ENCODE measurements at regions not wholly inside any gene's neighbourhood (a gene's known extent, or its start where the extent isn't known, plus 50 kb on each side); places are given as distances from the start of the nearest gene placed in this dataset.

DNA sequence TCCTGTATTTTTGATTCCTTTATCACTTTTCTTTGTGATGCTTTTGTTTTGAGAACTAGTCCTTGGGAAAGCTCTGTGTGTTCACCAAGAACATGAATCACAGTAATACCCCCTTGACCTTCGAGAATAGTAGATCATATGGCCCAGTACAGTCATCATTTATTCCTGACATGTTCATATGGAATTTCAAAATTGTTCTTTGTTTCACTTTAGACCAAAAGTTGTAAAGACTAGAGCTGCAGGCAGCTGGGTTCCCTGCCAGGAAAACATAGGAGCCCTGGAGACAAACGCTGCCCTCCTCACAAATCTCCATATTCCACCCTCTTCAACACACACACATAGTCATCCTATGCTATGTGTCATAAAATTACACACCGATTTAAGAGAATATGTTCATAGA, 621.2 kb upstream of the EYS start:
- Histone ChIP-seq H3K4me3 (no peak overlapping the region), H3K36me3 (no peaks in the 10 kb centered on the region), H3K27me3 (no peaks in the 10 kb centered on the region), H3K27ac (no peak overlapping the region), H3K9me3 (peaks cover 0 to 2% of the 10 kb centered on the region in 2 donors), H3K4me1 (no peaks in the 10 kb centered on the region)
- TF ChIP-seq POLR2AphosphoS5 (IDR thresholded peaks at IDR 0.05) (no peak), POLR2A (IDR thresholded peaks at IDR 0.05) (no peak), EP300 (IDR thresholded peaks at IDR 0.05; ENCODE audit: low read depth) (no peak)
- TF ChIP-seq, protein P1, sequence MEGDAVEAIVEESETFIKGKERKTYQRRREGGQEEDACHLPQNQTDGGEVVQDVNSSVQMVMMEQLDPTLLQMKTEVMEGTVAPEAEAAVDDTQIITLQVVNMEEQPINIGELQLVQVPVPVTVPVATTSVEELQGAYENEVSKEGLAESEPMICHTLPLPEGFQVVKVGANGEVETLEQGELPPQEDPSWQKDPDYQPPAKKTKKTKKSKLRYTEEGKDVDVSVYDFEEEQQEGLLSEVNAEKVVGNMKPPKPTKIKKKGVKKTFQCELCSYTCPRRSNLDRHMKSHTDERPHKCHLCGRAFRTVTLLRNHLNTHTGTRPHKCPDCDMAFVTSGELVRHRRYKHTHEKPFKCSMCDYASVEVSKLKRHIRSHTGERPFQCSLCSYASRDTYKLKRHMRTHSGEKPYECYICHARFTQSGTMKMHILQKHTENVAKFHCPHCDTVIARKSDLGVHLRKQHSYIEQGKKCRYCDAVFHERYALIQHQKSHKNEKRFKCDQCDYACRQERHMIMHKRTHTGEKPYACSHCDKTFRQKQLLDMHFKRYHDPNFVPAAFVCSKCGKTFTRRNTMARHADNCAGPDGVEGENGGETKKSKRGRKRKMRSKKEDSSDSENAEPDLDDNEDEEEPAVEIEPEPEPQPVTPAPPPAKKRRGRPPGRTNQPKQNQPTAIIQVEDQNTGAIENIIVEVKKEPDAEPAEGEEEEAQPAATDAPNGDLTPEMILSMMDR (IDR thresholded peaks at IDR 0.05) = no peak
- WGBS, 2 donors (ENCODE audit: low coverage in 1 of 2) = 55 to 65% methylated on average over 3 of the region's 3 CpGs
- in situ Hi-C loops (cut with MboI; ENCODE audit: low pct_ligation_motif_present in 1 of 4, low pct_unique_long_range_greater_than_20kb in 1 of 4, low sequenced_read_pairs in 3 of 4) = no loop called here
- intact Hi-C loops (cut with DNase I; ENCODE audit: low total_unique reads) = no loop called here
- DNase-seq = no peak

DNA sequence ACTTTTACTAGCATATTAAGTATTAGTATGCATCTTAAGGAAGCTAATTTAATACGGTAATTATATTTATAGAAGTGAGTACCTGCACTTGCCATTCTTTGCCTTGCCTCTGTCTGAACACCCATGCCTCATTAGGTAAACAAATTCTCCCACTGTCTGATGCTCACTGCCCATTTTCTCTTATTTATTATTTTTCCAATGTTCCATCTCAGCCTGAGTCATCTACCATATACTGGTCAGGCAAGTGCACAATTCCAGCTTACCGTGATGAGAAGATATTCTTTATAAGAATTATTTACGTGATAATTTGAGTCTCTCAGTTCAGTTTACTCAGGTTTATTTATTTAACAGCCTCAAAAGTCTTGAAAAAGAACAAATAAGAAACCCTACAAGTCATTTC, 619.2 kb upstream of the EYS start:
- no peak for DNase-seq
- Histone ChIP-seq H3K4me3 (no peak overlapping the region), H3K9me3 (peaks cover under 1 to 5% of the 10 kb centered on the region in 2 donors), H3K36me3 (no peaks in the 10 kb centered on the region), H3K4me1 (no peaks in the 10 kb centered on the region), H3K27ac (no peak overlapping the region), H3K27me3 (no peaks in the 10 kb centered on the region)
- TF ChIP-seq POLR2A (IDR thresholded peaks at IDR 0.05) = no peak
- no peak for TF ChIP-seq POLR2AphosphoS5 (IDR thresholded peaks at IDR 0.05)
- TF ChIP-seq, protein P1 (IDR thresholded peaks at IDR 0.05) = no peak
- TF ChIP-seq EP300 (IDR thresholded peaks at IDR 0.05; ENCODE audit: low read depth) = no peak
- intact Hi-C loops (cut with DNase I; ENCODE audit: low total_unique reads) = no loop called here
- 71 to 79% methylated on average over 3 of the region's 3 CpGs for WGBS, 2 donors (ENCODE audit: low coverage in 1 of 2)
- in situ Hi-C loops (cut with MboI; ENCODE audit: low pct_ligation_motif_present in 1 of 4, low pct_unique_long_range_greater_than_20kb in 1 of 4, low sequenced_read_pairs in 3 of 4) = no loop called here

DNA sequence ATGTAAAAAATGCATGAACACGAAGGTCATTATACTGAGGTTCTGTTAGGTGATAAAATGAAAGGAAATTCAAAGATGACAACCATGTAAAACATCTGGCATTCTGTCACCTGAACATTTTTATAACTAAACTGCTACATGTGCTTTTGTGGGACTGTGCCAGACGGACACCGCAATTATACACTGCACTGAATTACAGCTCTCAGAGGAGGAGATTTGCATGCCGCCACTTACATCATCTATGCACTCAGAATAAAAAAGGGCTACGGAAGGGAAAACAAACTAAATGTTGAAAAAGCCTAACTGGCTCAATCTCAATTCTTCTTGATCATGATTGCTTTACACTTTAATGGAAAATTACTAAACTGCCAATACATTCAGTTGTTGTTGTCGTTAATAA, 614.0 kb upstream of the EYS start:
- H3K27me3 ChIP-seq = no peaks in the 10 kb centered on the region
- H3K36me3 ChIP-seq = no peaks in the 10 kb centered on the region
- TF ChIP-seq, protein P1 (IDR thresholded peaks at IDR 0.05) = no peak
- no peak for TF ChIP-seq POLR2AphosphoS5 (IDR thresholded peaks at IDR 0.05)
- no peak for TF ChIP-seq EP300 (IDR thresholded peaks at IDR 0.05; ENCODE audit: low read depth)
- no peak for TF ChIP-seq POLR2A (IDR thresholded peaks at IDR 0.05)
- H3K4me1 ChIP-seq = no peaks in the 10 kb centered on the region
- H3K4me3 ChIP-seq = no peak overlapping the region
- intact Hi-C loops (cut with DNase I; ENCODE audit: low total_unique reads) (no loop called here), in situ Hi-C loops (cut with MboI; ENCODE audit: low pct_ligation_motif_present in 1 of 4, low pct_unique_long_range_greater_than_20kb in 1 of 4, low sequenced_read_pairs in 3 of 4) (no loop called here)
- peaks cover 5% of the 10 kb centered on the region in 2 donors for H3K9me3 ChIP-seq
- DNase-seq = no peak
- 77 to 84% methylated on average over 6 of the region's 6 CpGs for whole genome bisulfite sequencing, 2 donors (ENCODE audit: low coverage in 1 of 2)
- no peak overlapping the region for H3K27ac ChIP-seq

DNA sequence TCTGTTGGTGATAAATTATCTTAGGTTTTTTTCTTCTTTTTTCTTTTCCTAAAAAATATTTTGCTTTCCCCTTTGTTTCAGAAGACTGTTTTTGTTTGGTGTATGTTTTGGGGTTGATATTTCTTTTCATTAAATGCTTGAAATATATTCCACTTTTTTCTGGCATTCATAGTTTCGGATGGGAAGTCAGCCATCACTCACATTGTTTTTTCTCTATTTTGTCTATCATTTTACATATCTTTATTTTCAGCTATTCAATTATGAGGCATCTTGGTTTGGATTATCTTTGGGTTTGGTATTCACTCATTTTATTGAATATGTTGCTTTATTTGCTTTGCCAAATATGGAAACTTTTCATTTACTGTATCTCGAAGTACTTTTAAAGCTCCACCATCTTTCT, 600.5 kb upstream of the EYS start:
- H3K27me3 ChIP-seq = no peaks in the 10 kb centered on the region
- TF ChIP-seq POLR2A (IDR thresholded peaks at IDR 0.05) = no peak
- DNase-seq = no peak
- intact Hi-C loops (cut with DNase I; ENCODE audit: low total_unique reads) (no loop called here), in situ Hi-C loops (cut with MboI; ENCODE audit: low pct_ligation_motif_present in 1 of 4, low pct_unique_long_range_greater_than_20kb in 1 of 4, low sequenced_read_pairs in 3 of 4) (no loop called here)
- peaks cover 14 to 15% of the 10 kb centered on the region in 2 donors for H3K9me3 ChIP-seq
- H3K36me3 ChIP-seq = no peaks in the 10 kb centered on the region
- WGBS, 2 donors (ENCODE audit: low coverage in 1 of 2) = 88% methylated on average over 2 of the region's 2 CpGs
- no peak overlapping the region for H3K27ac ChIP-seq
- no peaks in the 10 kb centered on the region for H3K4me1 ChIP-seq
- H3K4me3 ChIP-seq = no peak overlapping the region

DNA sequence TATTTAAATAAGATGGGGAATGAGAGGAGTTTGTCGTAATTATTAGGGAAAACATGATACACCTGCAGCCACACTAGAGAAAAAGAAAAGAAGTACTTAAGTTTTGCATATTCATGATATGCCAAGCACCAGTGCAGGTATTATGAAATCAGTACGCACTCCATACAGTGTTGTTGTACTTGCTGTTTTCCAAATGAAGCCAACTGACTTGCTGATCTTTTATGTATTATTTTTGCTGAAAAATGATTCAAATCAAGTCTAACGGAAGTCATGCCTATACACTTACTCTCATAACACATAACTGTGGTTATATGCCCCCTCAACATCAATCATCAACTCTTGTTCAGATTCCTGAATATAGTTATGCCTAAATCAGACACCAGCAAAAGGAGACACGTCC, 584.9 kb upstream of the EYS start:
- in situ Hi-C loops (cut with MboI; ENCODE audit: low pct_ligation_motif_present in 1 of 4, low pct_unique_long_range_greater_than_20kb in 1 of 4, low sequenced_read_pairs in 3 of 4) = no loop called here
- Histone ChIP-seq H3K9me3 (no peaks in the 10 kb centered on the region), H3K36me3 (no peaks in the 10 kb centered on the region), H3K4me3 (no peak overlapping the region), H3K4me1 (no peaks in the 10 kb centered on the region), H3K27ac (no peak overlapping the region), H3K27me3 (no peaks in the 10 kb centered on the region)
- 63 to 73% methylated on average over 4 of the region's 4 CpGs for WGBS, 2 donors (ENCODE audit: low coverage in 1 of 2)
- no peak for DNase-seq
- TF ChIP-seq POLR2A (IDR thresholded peaks at IDR 0.05) = no peak
- TF ChIP-seq EP300 (IDR thresholded peaks at IDR 0.05; ENCODE audit: low read depth) = no peak
- TF ChIP-seq, protein P1 (IDR thresholded peaks at IDR 0.05) = no peak
- TF ChIP-seq POLR2AphosphoS5 (IDR thresholded peaks at IDR 0.05) = no peak
- intact Hi-C loops (cut with DNase I; ENCODE audit: low total_unique reads) = no loop called here
